Cardiac muscle cell (in vitro differentiated cells and primary cell): ENCODE measurements at regions not wholly inside any gene's neighbourhood (a gene's known extent, or its start where the extent isn't known, plus 50 kb on each side); places are given as distances from the start of the nearest gene placed in this dataset.
A peak's percentile ranks its signal among the peaks of the same experiment; 100 is the strongest.

Experiments used
- DNase-seq, 2 donors: peaks; one replicate each; pipeline versions ENCODE4 v3.0.0 to v3.0.0-alpha.2; 2010 to 2017; ENCODE audit warnings: low read depth in 1 of 2, low spot score in 1 of 2
- H3K27ac ChIP-seq: fragments of 200-600 bp; sonication (generic); 2 replicates; pipeline ENCODE4 v1.5.1; 2016
- H3K27me3 ChIP-seq: fragments of 200-600 bp; sonication (generic); 2 replicates; pipeline ENCODE4 v1.6.0; 2016; ENCODE audit warnings: control low read depth
- H3K36me3 ChIP-seq: fragments of 200-600 bp; sonication (generic); 2 replicates; pipeline ENCODE4 v1.5.1; 2016; ENCODE audit warnings: control low read depth
- H3K4me1 ChIP-seq: fragments of 200-600 bp; sonication (generic); 2 replicates; pipeline ENCODE4 v1.8.1; 2017; ENCODE audit warnings: low read depth, mild to moderate bottlenecking, mixed run types
- H3K4me3 ChIP-seq: fragments of 200-600 bp; sonication (generic); 2 replicates; pipeline ENCODE4 v1.5.1; 2016; ENCODE audit warnings: mild to moderate bottlenecking
- H3K9me3 ChIP-seq: fragments of 200-600 bp; sonication (generic); 2 replicates; pipeline ENCODE4 v1.5.1; 2017; ENCODE audit warnings: low read depth, mild to moderate bottlenecking, control low read depth
- TF ChIP-seq, protein P1 (sequence below): IDR thresholded peaks from 2 replicates; pipeline ENCODE4 v1.5.1; 2012; ENCODE audit warnings: low read depth, mild to moderate bottlenecking, low read length

DNA sequence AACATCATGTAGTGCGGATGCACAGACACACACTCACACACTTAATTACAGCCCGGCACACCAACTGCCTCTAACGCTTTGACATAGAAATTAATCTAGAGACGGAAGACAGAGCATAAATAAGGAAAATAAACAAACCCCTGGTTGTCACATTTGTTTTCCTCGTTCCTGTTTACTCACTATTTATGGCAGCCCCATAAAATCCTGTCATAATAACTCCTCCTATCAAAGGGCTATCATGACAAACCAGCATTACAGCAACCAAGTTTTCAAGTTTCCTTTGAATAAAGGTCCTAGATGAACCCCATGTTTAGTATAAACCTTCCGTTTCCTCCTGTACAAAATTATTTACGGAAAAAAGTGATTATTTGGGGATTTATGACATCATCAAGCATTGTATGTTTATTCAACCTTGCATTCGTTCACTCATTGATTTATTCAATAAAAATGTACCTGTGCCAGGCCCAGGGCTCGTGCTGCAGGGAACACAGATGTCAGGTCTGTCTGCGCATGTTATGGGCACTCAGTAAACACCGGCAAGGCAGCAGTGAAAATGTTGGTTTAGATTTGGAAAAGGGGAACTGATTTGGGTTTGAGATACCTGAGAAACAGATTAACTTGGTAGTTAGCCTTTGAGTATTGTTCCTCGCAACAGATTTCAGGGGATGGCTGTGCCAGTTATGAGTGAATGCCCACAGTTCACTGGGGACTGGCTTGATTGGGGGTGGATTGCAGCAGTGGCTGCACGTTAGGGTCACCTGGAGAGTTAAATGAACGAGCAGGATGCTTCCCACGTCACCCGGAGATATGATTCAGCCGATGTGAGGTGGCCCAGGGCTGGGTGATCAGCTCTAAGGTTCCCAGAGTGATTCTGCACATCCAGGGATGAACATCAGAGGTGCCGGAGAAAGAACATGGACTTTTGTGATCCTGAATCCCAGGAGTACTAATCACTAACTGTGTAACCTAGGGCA, 295.3 kb upstream of the FOXQ1 start:
- Histone ChIP-seq H3K36me3 (no peaks in the 10 kb centered on the region), H3K27ac (no peak overlapping the region), H3K27me3 (no peaks in the 10 kb centered on the region), H3K4me3 (no peak overlapping the region), H3K9me3 (no peaks in the 10 kb centered on the region), H3K4me1 (no peaks in the 10 kb centered on the region)
- DNase-seq, result no peak
- TF ChIP-seq, protein P1, sequence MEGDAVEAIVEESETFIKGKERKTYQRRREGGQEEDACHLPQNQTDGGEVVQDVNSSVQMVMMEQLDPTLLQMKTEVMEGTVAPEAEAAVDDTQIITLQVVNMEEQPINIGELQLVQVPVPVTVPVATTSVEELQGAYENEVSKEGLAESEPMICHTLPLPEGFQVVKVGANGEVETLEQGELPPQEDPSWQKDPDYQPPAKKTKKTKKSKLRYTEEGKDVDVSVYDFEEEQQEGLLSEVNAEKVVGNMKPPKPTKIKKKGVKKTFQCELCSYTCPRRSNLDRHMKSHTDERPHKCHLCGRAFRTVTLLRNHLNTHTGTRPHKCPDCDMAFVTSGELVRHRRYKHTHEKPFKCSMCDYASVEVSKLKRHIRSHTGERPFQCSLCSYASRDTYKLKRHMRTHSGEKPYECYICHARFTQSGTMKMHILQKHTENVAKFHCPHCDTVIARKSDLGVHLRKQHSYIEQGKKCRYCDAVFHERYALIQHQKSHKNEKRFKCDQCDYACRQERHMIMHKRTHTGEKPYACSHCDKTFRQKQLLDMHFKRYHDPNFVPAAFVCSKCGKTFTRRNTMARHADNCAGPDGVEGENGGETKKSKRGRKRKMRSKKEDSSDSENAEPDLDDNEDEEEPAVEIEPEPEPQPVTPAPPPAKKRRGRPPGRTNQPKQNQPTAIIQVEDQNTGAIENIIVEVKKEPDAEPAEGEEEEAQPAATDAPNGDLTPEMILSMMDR, result no peak

DNA sequence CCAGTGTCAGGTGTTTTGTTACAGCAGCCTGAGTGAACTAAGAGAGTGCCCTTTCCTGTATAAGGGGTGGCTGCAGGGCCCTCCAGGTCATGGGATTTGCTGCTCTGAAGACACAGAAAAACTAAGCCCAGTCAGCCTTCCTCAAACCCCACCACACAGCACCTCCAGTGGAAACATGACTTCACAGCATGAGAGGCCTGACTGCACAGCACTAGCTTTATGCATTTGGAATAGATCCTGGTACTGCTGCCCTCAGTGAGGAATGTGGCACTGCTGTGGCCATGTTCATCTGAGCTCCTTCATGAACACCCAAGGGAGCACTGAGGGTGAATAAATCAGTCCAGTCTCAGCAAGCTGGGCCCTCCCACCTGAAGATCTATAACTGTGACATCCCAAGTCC, 296.1 kb upstream of the FOXQ1 start:
- no peaks in the 10 kb centered on the region for H3K4me1 ChIP-seq
- no peak overlapping the region for H3K4me3 ChIP-seq
- H3K27ac ChIP-seq, result no peak overlapping the region
- TF ChIP-seq, protein P1, result no peak
- no peaks in the 10 kb centered on the region for H3K36me3 ChIP-seq
- no peaks in the 10 kb centered on the region for H3K9me3 ChIP-seq
- no peaks in the 10 kb centered on the region for H3K27me3 ChIP-seq
- DNase-seq, result peak in 1 of 2 donors; percentile 17

DNA sequence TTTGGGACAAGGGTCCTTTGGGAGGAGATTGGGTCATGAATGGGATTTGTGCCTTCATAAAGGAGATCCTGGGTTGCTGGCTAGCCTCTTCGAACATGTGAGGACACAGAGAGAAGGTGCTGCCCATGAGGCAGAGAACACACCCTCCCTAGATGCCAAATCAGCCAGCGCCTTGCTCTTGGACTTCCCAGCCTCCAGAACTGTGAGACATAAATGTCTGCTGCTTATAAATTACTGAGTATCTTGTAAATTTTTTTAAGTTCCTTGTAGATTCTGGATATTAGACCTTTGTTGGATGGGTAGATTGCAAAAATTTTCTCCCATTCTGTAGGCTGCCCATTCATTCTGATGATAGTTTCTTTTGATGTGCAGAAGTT, 297.5 kb upstream of the FOXQ1 start:
- H3K27ac ChIP-seq, result no peak overlapping the region
- no peak for DNase-seq
- H3K36me3 ChIP-seq, result no peaks in the 10 kb centered on the region
- H3K4me3 ChIP-seq, result no peak overlapping the region
- no peaks in the 10 kb centered on the region for H3K27me3 ChIP-seq
- H3K4me1 ChIP-seq, result no peaks in the 10 kb centered on the region
- TF ChIP-seq, protein P1, result no peak
- no peaks in the 10 kb centered on the region for H3K9me3 ChIP-seq

DNA sequence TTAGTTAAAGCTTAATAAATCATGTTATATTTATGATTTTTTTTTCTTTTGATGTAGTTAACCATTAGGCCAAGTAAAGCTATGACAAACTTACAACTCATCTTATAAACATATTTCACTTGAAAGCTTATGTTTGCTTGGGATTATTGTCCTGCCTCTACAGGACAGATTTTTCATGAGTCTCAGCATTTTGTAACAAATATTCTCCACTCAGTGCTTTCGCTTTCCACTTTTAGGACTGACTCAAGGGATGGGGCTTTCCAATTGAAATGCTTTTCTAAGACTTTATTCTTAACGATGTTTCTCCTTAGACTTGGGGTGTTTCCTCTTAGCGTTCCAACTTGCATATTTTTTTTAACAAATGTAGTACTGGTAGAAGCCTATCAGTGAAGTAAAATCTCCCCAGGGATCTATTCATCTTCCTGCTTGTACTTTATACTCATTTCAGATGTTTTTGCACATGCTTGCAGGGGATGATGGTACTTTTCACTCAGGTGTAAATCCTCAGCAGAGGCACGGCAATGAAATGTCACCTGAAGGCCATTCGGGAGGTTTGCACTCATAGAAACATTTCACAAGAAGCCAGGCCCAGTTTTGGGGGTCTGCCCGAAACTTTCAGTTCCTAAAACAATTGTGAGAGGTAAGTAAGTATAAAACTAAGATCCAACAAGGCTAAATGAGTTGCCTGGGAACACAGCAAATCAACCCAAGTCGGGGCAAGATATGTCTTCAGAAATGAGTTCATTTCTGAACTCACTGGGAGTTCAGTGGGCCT, 298.1 kb upstream of the FOXQ1 start:
- Histone ChIP-seq H3K4me3 (no peak overlapping the region), H3K9me3 (no peaks in the 10 kb centered on the region), H3K27ac (no peak overlapping the region), H3K27me3 (no peaks in the 10 kb centered on the region), H3K36me3 (no peaks in the 10 kb centered on the region), H3K4me1 (no peaks in the 10 kb centered on the region)
- no peak for DNase-seq
- TF ChIP-seq, protein P1, result no peak

DNA sequence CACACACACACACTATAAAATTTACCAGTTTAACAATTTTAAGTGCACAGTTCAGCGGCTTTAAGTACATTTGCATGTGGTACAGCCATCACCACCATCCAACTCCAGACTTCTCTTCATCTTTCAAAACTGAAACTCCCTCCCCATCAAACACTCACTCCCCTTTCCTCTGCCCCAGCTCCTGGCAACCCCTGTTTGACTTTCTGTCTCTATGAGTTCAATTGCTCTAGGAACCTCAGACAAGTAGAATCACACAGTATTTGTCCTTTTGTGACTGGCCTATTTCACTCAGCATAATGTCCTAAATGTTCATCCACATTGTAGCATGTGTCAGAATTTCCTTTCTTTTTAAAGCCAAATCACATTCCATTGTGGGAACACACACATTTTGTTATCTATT, 302.8 kb upstream of the FOXQ1 start:
- TF ChIP-seq, protein P1, result no peak
- H3K4me3 ChIP-seq, result no peak overlapping the region

More for the DNA sequence above, 302.8 kb upstream of the FOXQ1 start:
- Histone ChIP-seq H3K27ac (no peak overlapping the region), H3K27me3 (no peaks in the 10 kb centered on the region), H3K4me1 (no peaks in the 10 kb centered on the region), H3K9me3 (no peaks in the 10 kb centered on the region), H3K36me3 (no peaks in the 10 kb centered on the region)
- DNase-seq, result no peak
